GM19468 (cell line): ENCODE measurements at regions not wholly inside any gene's neighbourhood (a gene's known extent, or its start where the extent isn't known, plus 50 kb on each side); places are given as distances from the start of the nearest gene placed in this dataset.
"Not testable (repeated sequence)": the region's sequence is repeated elsewhere in the genome, so short reads cannot be mapped to it uniquely, and the experiment has no call there.

Experiments used
- ATAC-seq: cut with Tn5 transposase; IDR thresholded peaks from one replicate; pipeline ENCODE4 v1.9.1; 2021; ENCODE audit warnings: mild to moderate bottlenecking, moderate library complexity, moderate number of reproducible peaks; ENCODE audit not compliant: unreplicated experiment; ENCODE audit errors: extremely low read depth

GRCh38 chr12:89081719-89082369 lies 270.5 kb downstream of the DUSP6 start:
- no peak for ATAC-seq

- no peak for ATAC-seq
Observed at GRCh38 chr12:89080793-89081465, 271.4 kb downstream of the DUSP6 start.

- no peak for ATAC-seq
Observed at GRCh38 chr12:89075880-89076540, 276.3 kb downstream of the DUSP6 start.

- ATAC-seq = no peak
Observed at GRCh38 chr12:89073659-89074058, 278.6 kb downstream of the DUSP6 start.

DNA sequence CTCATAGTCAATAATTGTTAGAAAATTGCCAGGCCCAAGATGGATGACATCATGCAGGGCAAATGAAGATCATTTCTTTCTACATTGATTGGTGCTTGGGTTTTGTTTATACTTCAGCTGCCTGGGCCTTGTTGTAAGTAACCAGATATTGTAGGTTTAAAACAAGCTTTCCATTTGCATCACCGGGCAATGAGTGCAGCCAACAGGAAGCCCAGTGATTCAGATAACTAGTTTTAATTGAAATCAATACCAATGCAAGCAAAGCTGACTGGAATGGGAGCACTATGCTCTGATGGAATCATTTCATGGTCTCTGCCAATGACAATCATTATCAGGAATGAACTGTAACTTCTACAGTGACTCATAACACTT lies 279.3 kb downstream of the DUSP6 start:
- ATAC-seq = no peak

DNA sequence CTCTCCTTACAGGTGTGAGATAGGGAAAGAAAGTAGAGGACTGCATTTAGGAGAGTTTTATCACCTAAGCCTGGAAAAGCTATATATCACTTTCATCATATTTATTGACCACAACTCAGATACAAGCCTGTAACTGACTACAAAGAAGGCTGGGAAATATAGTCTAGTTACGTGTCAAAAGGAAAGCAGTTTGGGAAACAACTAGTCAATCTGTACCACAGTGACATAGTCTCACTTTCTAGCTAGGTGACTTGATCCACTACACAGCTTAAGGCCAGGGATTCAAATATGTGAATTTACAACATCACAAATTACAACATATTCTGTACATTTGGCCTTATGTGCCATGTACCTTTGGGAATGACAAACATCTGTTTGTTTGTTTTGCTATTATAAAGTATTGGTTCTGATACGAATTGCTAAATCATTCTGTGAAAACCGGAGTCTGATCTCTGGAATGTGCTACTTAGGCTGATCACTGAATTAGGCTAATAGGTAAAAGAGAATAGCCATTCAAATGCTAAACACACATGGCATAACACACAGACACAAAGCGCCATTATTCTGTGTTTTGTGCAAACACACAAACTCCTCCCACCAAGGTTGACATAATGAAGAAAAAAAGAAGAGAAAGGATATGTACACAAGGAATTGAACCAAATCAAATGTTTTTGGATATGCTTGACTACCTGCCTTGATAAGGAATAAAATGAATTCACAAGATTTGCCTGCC lies 279.8 kb downstream of the DUSP6 start:
- ATAC-seq = no peak

DNA sequence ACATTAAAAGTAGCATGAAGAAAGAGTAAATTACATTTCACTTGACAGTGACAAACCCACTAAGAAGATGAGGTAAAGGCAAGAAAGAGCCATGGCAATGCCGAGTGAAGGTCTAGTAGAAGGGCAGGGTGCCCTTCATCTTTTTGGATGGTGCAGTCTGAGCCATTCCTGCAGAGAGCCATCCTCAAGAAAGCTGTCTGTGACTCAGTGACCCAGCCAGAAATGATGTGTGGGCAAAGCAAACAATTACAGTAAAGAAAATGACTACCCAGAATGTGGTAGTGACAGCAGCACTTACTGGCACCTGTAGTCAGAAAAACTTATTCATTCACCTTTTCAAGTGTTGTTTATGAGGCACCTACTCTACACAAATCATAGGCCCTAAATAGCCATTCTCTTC lies 281.7 kb downstream of the DUSP6 start:
- no peak for ATAC-seq

DNA sequence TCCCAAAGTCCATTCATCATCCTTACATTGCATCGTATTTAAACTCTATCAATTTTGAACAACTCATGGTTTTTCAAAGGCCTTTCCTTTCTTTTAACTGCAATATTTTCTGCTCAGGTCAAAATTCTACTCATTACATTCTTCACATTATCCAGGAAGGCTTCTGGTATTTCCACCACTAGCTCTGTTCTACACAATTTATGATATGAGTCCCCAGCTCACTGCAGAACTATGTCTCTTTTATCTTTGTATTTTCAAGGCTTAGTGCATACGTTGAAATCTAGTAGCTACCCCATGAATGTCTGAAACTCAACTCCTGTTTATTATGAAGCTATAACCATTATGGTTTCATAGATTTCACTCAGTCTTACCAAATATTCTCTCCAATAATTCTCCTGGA lies 282.9 kb downstream of the DUSP6 start:
- no peak for ATAC-seq

- ATAC-seq = no peak
Observed at GRCh38 chr12:89067421-89068187, 284.7 kb downstream of the DUSP6 start.

- ATAC-seq = no peak
Observed at GRCh38 chr12:89064780-89065179, 287.5 kb downstream of the DUSP6 start.

- ATAC-seq = no peak
Observed at GRCh38 chr12:89064151-89064550, 288.1 kb downstream of the DUSP6 start.

GRCh38 chr12:89062996-89063395 lies 289.3 kb downstream of the DUSP6 start:
- no peak for ATAC-seq

- no peak for ATAC-seq
Observed at GRCh38 chr12:89059721-89060541, 292.4 kb downstream of the DUSP6 start.

- no peak for ATAC-seq
Observed at GRCh38 chr12:89059056-89059455, 293.2 kb downstream of the DUSP6 start.

- ATAC-seq = no peak
Observed at GRCh38 chr12:89058402-89058801, 293.9 kb downstream of the DUSP6 start.

- not testable (repeated sequence) for ATAC-seq
Observed at GRCh38 chr12:89053817-89054216, 298.5 kb downstream of the DUSP6 start.

DNA sequence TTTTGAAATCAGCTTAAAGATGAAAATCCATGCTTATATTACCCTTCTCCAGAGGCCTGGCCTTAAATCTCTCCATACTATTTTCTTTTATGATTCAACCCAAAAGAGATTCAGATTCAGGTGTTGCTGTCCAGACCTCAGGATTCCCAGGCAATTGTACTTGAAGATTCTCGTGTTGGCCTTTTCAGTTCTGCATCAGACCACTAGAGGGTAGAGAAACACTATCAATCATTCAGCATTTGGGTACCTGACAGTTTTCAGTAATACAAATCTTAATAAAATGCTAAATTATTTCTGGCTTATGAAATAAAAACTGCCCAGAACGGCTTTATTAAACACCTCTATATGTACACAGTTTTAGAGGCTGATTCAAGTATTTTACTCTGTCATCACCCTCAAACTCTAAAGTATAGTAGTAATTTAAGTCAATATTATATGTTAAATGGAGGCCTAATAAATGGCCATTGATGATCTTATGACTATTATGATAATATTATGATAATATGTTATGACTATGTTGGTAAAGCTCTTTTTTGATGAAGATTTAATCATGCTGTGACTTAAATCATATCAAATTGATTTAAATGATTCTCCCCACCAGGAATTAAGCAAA lies 301.1 kb downstream of the DUSP6 start:
- no peak for ATAC-seq

DNA sequence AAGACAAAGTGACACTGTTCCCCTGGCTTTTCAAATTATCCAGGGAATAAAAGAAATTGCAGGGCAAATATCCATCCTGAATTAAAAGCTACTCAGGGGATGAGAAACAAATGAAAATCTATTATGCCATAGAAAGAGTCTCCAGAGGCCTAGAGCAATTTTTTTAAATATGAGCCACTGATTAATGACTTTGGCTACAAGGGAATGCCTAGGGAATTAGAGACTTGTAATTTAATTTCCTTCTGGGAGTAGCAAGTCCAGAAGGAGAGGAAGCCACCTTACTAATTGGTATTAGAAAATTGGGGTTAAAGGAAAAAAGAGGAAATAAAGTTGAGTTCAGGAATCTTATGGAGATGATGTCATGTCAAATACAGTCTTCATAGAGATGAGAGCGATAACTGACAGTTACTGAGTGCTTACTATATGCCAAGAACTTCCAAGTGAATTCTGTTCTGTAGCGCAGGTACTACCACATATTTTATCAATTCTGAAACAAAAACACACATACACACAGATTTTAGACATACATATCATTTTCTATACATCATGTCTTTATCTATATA lies 304.4 kb downstream of the DUSP6 start:
- no peak for ATAC-seq

- no peak for ATAC-seq
Observed at GRCh38 chr12:89041078-89041477, 311.2 kb downstream of the DUSP6 start.
